GM19324 (cell line): ENCODE measurements at regions not wholly inside any gene's neighbourhood (a gene's known extent, or its start where the extent isn't known, plus 50 kb on each side); places are given as distances from the start of the nearest gene placed in this dataset.

Source experiments
- ATAC-seq: cut with Tn5 transposase; IDR thresholded peaks from one replicate; pipeline ENCODE4 v1.9.1; 2021; ENCODE audit warnings: mild to moderate bottlenecking, moderate library complexity; ENCODE audit not compliant: unreplicated experiment, low FRiP score

DNA sequence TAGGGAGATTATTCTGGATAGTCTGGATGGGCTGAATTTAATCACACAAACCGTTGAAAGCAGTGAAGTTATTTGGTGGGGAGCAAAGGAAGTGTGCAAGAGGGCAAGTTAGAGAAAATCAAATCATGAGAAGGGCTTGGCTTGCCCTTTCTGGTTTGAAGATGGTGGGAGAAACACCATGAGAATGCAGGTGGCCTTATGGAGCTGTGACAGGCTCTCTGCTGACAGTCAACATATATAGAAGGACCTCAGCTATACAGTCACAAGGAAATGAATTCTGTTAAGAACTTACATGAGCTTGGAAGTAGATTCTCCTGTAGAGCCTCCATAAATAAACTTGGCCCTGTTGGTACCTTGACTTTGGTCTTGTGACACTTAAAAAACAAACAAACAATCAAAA, 72.3 kb downstream of the GMNC start:
- ATAC-seq: no peak

DNA sequence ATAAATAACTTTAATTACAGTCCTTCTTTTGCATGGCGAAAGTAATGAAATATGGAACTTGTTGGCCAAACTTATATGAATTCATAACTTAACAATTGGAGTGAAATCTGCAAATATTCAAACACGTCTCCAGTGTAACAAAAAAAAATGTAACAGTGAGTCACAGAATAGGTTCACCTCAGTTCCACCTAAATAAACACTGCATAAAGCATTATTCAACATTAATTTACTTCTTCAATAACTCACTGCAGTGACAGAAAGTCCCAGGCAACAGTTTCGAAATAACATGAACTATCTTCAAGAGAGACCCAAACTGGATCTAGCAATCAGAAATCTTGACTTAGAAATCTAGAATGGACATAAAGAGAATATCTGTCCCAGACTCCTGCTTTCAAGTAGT, 75.6 kb downstream of the GMNC start:
- no peak for ATAC-seq

DNA sequence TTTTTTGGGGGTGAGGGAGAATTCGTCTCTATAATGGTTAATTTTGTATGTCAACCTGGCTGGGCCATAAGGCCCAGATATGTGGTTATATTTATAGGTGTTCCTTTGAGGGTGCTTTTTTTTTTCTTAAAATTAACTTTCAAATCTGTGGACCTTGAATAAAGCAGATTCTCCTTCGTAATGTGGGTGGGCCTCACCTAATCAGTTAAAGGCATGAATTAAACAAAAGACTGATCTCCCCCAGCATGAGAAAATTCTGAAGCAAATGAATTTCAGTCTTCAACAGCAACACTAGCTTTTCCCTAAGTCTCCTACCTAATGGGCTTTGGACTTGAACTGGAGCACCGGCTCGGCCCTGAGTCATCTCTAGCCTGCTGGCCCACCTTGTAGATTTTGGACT, 77.4 kb downstream of the GMNC start:
- no peak for ATAC-seq

DNA sequence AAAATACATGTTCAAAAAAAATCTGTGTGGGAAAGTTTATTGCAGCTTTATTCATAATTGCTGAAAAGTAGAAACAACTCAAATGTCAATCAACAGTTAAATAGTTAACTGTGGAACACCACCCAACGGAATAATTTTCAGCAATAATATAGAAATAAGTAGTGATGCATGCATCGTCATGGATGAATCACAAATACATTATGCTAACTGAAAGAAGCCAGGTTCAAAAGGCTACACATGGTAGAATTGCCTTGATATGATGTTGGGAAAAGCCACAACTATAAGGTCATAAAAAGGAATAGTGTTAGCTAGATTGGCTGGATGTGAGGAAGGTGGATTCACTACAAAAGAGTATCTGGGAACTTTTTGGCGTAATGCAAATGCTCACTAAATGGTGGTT, 82.0 kb downstream of the GMNC start:
- ATAC-seq: no peak

DNA sequence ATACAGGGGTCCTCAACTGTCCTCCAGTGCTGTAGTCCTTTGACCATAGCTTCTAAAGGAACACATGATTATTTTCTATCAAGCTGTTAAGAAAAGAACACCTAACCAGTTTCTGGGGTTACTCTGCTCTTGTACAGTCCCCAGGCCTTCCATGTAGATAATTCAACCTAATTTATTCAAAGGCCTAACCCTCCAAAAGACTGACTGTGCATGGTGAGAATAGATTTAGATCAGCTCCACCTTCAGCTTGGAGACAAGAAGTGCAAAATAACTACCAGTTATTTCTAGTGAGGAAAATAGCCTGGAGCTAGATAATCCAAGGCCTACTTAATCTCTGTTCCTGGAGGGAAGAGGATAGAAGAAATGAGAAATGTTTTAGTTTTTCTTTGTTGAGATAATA, 87.9 kb downstream of the GMNC start:
- no peak for ATAC-seq

DNA sequence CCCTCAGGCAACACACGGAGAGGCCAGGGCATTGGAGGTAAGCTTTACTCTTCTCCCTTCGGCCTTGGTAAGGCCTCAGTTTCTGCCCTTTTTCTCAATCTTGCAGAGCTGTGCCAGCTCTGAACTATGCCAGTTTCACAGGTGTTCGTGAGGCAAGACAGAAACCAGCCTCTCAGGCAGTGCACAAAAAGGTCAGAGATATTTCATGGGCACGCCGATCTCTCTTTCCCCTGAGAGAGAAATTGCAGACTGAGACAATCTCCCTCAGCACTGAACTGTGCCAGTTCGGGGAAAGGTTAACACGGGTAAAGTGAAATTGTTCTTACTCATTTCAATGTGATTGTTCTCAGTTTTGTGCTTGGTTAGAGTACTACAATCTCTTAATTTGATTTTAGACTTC, 88.5 kb downstream of the GMNC start:
- ATAC-seq: no peak

DNA sequence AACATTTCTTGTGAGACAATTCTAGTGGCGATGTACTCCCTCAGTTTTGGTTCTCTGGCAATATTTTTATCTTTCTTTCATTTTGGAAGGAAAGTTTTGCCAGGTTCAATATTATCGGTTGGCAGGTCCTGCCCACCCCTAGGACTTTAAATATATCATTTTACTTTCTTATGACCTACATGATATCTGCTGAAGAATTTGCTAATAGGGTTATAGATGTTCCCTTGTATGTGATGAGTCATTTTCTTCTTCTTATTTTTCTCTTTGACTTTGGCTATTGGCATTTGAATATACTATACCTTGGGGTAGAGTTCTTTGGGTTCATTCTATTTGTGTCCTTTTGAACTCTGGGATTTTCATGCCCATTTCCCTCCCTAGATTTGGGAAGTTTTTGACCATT, 89.7 kb downstream of the GMNC start:
- ATAC-seq: no peak

DNA sequence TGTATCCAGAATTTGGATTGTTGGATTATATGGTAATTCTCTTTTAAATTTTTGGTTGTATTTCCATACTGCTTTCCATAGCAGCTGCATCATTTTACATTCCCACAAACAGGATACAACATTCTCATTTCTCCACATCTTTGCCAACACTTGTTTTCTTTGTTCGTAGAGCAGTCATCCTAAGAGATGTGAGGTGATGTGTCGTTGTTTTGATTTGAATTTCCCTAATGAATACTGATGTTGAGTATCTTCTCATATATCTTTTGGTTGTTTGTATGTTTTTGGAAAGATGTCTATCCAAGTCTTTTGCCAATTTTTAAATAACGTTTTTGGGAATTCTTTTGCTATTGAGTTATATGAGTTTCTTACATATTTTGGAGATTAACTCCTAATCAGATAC, 93.6 kb downstream of the GMNC start:
- no peak for ATAC-seq

DNA sequence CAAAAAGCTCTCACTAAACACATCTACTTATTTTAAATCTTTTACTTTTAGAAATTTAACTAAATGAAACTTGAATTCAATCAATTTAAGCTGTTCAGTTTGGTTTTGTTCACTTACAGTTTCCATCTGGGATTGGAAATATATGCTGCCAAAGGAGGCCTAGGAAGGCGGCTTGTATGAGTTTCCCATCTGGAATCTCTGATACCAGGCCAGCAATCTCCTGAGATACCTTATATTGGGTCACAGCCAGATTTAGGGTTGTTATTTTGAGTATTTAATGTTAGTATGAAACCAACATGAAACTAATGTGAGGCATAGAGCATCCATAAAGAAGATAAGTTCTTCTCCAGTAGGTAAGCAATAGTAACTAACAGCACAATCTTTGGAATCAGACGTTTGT, 94.6 kb downstream of the GMNC start:
- ATAC-seq: no peak

DNA sequence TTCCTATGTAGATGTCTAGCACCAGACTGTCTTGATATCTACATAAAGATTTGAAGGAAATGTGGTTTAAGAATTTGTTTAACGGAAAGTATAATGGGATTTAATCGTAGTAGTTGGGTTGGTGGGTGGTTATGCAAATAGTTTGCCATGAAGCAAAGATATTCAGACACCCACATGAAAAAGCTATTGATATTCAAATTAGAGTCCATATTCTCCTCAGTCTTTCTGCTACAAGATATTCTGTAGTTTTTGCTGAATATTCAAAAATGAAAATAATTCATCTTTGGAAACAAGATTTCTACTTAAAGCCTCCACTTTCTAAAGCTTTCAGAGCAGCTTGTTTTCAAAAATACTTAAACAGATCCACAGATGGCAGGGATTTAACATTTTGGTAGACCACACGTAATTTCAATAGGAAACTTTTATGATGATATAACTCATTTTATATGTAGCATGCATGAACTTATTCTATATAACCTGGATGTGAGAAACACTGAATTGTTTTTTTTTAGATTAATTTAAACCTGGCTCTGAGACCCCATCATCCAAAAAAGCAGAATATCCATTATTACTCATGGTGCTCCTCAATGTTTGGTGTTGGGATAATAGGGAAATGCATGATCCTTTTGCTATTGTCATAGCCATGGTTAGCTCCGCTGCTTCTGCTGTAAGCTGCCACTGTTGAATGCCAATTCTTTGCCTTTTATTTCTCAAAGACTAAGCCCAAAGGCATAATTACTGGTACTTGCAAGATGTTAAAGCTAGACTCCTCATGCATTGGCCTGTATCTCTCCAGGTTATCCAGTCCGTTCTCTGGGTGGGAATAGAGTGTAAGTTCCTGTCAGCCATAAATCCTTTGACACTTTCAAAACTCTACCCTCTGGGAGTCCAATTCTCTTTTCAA, 98.0 kb downstream of the GMNC start:
- ATAC-seq: no peak

DNA sequence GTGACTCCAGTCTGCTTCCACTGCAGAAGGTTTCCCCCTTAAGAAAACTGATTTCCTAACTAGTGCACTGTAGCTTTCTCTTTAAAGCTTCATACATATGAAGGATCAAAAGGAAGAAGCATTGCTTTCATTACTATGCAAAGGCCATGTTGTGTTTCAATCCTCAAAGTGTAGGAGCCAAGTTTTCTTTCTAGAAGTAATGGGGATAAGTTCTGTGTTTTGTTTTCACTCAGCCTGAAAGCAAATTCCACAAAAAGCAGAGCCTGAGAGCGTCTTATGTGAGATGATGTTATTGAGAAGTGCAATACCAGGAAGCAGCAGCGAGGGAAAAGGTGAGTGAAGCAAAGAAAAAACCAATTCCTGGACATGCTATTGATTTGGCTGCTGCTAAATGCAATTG, 99.7 kb downstream of the GMNC start:
- ATAC-seq: no peak

DNA sequence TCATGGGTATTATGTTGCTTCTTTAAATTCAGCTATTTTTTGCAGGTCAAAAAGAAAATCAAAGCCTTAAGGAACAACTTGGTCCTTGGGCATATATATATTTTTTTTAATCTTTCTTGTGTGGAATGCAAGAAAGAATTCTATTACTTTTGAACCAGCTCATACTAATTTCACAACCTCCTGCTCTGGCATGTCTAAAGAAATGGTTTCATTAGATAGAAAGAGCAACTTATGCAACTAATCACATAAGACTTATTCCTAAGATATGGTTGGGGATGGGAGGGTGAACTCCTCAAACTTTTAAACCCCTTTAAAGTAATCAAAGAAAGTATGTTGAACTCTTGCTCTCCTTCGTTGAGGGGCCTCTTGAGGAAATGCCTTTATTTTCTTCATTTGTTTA, 114.9 kb downstream of the GMNC start:
- ATAC-seq: no peak

DNA sequence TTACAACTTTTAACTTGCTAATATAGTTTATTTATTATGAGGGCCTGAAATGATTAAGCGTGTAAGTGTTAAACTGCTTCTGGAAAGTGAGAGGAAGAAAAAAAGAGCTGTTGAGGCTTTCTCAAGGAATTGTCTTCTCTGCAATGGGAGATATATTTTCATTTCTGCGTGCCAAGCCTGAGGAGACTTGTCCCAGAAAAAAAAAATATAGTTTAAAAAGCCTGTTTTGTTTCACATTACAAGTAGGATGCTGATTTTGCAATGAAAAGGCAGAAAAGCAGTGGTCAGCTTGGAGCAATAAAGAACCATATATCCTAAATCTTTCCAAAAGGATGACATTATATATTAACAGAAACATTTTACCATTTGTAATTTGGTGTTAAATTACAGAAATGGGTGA, 115.5 kb downstream of the GMNC start:
- no peak for ATAC-seq

DNA sequence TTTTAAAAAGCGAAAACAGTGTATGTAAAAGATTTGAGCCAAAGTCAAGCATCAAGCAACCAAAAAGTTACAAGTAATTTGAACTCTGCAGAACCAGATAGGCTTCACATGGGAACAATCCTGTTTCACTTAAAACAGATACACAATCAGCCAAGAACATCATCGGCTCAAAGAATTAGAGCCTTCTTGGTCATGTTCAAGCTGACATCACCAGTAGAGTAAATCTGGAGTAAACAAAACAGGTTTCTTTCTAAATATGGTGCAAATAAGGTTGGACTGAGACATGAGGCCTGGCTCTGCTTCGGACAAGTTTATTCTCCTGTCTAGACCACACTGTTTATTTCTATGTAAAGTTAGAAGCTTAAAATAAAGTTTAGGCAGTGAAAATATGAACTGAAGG, 116.0 kb downstream of the GMNC start:
- no peak for ATAC-seq

DNA sequence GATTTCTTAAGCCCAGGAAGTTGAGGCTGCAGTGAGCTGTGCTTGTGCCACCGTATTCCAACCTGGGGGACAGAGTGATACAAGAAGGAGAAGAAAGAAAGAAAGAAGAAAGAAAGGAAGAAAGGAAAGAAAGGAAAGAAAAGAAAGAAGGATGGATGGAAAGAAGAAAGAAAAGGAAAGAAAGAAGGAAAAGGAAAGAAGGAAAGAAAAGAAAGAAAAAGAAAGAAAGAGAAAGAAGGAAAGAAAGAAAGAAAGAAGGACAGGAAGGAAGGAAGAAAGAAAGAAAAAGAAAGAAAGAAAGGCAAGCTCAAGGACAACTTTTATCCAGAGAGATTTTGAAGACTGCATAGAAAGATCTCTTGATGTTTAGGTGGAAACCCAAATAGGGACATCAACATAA, 120.7 kb downstream of the GMNC start:
- ATAC-seq: no peak

DNA sequence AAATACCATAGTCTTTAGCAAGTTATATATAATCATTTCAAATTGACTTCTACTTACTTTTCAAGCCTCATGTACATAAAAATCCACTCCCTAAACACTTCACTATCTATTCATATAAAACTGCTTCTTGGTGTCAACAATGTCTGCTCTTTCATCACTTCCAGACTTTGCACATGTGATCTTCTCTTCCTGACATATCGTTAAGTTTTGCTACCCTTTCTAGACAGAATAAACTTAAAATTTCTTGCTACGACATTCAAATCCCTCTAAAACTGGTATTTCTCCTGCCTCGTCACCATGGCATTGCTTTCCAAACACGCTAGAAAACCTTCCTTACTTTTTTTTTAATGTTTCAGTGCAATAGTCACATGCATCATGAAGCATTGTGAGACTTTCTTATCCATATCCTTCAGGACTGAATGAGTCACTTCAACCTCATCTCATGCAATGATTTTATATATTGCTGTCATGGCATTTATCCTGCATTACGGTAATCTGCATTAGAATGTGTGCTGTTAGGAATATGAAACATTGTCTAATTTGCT, 122.8 kb downstream of the GMNC start:
- no peak for ATAC-seq

DNA sequence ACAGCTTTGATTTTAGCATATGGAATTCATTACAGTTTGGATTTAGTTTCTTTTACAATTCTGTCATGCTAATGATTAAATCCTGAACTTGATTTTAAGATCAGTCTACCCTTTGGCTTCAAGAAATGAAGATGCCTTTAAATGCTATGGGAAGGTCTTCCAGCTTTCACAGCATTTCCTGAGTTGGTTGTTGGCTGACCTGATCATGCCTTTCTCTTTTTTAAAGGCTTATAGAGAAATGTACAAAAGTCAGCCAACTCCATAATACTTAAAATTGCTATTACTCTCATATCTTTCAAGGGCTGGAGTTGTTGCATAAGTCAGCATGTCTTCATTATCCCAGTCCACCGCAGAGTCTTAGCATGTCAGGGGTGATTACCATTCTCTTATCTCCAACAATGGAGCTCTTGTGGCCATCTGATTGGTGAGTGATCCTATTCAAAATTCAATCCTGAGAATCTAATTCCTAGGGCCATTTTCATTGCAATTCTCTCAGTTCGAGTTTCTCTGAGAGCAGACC, 123.8 kb downstream of the GMNC start:
- ATAC-seq: no peak

DNA sequence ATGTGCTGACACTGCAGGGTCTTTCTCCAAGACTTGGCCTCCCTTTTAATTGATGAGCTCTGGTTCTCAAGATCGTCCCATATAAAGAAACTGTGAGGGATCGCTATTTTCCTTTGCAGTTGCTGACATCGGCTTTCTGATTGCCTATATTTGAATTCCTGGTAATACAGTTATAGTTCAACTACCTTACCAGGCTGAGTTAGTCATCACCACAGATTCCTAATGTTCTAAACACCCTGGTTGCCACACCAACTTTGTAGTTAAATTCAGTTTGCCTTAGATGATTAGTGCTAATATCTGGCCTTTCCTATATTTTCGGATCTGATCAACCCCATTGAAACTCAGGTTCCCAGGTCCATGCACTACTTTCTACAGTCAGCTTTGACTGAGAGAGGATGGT, 125.0 kb downstream of the GMNC start:
- no peak for ATAC-seq

DNA sequence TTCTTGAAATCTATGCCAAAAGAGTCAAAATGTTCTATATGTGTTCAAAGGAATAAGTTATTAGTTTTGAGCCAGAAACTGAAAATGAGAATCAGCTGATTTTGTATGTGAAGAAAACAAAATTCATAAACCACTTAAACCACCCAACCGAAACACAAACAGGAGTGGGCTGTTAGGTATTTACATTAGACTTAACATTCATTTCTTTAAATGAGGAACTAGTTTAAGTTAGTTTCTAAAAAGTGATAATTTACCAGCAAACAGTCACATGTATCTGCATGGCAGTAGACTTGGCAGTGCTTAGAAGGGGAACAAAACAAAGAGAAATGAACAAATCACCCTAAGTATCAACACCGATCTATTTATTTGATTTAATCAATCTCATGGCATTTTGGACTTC, 128.0 kb downstream of the GMNC start:
- ATAC-seq: no peak

DNA sequence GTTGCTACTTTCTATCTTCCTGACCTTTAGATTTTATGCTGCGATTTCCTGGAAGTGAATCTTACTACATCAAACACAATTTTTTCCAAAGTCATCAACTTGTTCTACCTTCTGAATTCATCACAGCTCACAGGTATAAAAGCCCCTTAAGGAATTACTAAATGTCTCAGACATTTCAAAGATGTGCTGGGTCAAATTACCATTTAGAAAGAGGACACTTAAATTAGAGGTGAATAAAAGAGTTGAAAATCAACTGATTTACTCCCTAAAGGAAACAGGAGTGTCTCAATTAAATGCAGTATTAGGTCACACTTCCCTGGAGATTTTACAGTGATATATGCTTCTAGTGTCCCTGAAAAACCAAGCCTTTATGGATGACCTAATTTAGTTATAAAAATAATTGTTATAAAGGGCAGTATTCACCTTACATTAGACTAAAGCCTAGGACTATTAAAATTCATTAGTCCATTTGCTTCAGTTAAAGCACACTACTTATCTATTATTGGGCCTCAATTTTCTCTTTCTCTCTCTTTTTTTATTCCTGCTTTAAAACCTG, 128.8 kb downstream of the GMNC start:
- ATAC-seq: no peak

DNA sequence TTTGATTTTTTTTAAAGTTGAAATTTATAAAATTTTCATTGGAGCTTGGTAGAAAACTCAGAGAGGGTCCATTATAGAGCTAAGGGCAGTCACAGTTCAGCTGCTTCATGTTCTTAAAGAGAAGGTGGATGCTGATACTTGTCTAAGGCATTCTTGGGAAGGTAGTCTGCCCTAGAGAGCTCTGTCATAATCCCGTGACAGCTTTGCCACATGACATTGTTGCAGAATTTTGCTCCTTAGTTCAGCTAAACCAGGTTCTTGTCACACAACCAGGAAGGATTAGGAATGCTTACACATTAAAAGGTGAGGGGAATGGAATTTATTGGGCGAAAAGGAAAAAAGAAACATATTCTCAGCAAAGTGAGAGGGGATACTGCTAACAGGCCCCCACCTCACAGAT, 130.9 kb downstream of the GMNC start:
- ATAC-seq: no peak
